GM19239 (cell line): ENCODE measurements at regions not wholly inside any gene's neighbourhood (a gene's known extent, or its start where the extent isn't known, plus 50 kb on each side); places are given as distances from the start of the nearest gene placed in this dataset.

Experiments used
- DNase-seq: peaks from one replicate; pipeline ENCODE4 v3.0.0; 2011; ENCODE audit warnings: low spot score; ENCODE audit not compliant: insufficient read length
- FAIRE-seq: peaks from 2 replicates; lab custom pipeline; 2011; peaks lifted over from hg19 to GRCh38; lab: Jason Lieb, UNC

- FAIRE-seq = no peak
- DNase-seq = no peak
Measured at GRCh38 chr7:26093023-26093422, 59.0 kb upstream of the NFE2L3 start.

GRCh38 chr7:26096136-26096535 lies 55.9 kb upstream of the NFE2L3 start:
- no peak for FAIRE-seq
- no peak for DNase-seq

DNA sequence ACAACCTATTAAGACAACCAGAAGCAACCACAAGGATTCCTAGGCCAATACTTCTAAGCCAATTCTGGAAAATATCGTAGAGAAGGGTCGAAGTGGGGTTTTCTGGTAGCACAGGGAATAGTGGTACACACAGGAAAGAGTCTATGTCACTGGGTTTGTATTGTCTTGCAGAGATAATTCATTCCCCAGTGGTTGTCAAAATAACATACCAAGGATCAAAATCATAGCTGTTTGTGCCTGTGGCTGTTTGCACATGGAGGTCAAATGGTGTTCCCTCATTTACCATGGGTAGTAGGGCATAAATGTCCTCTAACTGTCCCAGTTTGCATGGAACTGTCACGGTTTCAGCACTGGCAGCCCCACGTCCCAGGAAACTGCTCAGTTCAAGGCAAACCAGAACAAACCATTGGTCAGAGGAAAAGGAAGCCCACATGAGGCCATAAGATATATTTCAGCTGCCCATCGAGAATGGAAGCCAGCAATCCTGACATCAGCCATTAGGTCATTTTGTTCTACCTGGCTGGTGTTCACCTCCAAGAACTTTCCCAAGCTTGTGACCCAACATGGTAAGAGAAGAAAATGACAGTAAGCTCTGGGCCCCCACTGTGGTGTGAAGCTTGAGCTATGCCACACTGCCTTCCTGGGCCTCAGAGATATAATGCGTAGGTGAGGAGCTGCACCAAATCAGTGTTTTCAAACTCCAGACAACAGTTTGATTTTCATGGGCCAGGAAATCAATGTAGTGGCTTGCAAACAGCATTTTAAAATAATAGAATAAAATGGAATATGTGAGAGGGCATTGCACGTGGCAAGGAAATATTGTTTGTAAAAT lies 53.9 kb upstream of the NFE2L3 start:
- DNase-seq (no peak), FAIRE-seq (no peak)

DNA sequence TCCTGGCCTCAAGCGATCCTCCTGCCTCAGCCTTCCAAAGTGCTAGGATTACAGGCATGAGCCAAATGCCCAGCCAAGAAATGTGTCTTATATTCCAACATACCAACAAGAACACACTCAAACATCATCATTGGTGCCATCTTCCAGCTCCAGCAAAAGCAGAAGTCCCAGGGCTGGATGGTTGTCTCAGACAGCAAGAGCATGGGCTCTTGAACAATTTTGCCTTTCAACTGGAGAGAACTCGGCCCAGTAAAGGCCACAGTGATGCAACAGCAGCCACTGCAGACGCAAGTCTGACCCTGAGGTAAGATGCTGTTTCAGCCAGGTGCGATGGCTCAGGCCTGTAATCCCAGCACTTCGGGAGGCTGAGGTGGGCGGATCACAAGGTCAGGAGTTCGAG lies 52.8 kb upstream of the NFE2L3 start:
- DNase-seq (no peak), FAIRE-seq (no peak)

- FAIRE-seq = no peak
- no peak for DNase-seq
Measured at GRCh38 chr7:26100406-26101339, 51.3 kb upstream of the NFE2L3 start.

GRCh38 chr7:26101361-26102151 lies 50.4 kb upstream of the NFE2L3 start:
- FAIRE-seq = peak; percentile 97
- peak; percentile 34 for DNase-seq

GRCh38 chr7:26102176-26102575 lies 49.8 kb upstream of the NFE2L3 start:
- FAIRE-seq = peak; percentile 8
- no peak for DNase-seq
